ENCODE measurements at regions not wholly inside any gene's neighbourhood (a gene's known extent, or its start where the extent isn't known, plus 50 kb on each side); places are given as distances from the start of the nearest gene placed in this dataset.

DNA sequence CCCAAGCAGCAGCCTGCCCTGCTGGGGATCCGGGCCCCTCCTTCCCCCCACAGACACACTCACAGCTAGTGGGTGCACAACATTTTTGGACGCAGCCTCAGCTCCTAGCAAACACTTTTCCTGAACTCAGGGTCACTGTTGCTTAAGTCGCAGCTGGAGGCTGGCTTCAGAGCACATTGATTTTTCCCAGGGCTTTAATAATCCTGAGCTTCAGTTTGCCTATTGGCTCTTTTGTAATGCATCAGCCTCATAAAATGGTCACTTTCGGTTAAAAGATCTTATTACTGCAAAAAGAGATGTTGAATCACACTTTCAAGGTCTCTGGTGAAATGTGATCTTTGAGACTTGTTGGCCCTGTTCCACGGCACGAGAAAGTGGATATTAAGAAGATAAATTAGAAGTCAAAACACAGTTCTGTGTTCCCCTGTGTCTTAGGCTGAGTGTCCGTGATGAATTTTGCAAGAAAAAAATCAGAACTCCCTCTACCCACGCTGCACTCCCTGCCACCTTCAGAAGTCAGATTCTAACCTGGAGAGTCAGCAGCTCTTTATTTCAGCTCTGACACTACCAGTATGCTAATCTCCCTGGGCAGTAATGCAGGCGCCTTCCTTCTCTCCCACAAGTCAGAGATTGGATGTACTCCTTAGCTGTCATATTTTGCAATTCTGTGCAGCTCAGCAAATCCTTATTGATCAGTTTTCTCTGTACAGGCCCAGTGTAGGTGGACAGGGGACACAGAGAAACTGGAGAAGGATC, 158.2 kb upstream of the E2F8 start:
- TF ChIP-seq BHLHE40 (IDR thresholded peaks at IDR 0.05; ENCODE audit: low read depth, low read length) (peak; percentile 81), NFE2L2 (IDR thresholded peaks at IDR 0.05; ENCODE audit: low read depth, low read length) (no peak), POLR2A (IDR thresholded peaks at IDR 0.05; ENCODE audit: low read depth, low read length) (no peak), MAZ (IDR thresholded peaks at IDR 0.05; ENCODE audit: borderline replicate concordance, low read depth, low read length) (peak; percentile 15; the same call in 1 of the 2 replicates), CHD1 (IDR thresholded peaks at IDR 0.05; ENCODE audit: low read depth, low read length) (no peak), CEBPB (IDR thresholded peaks at IDR 0.05; ENCODE audit: low read depth, low read length) (peak; percentile 93), MXI1 (IDR thresholded peaks at IDR 0.05; ENCODE audit: borderline replicate concordance, low read depth, low read length) (no peak), MAFK (IDR thresholded peaks at IDR 0.05; ENCODE audit: low read depth, low read length) (peak; percentile 75)
- TF ChIP-seq, protein P1, sequence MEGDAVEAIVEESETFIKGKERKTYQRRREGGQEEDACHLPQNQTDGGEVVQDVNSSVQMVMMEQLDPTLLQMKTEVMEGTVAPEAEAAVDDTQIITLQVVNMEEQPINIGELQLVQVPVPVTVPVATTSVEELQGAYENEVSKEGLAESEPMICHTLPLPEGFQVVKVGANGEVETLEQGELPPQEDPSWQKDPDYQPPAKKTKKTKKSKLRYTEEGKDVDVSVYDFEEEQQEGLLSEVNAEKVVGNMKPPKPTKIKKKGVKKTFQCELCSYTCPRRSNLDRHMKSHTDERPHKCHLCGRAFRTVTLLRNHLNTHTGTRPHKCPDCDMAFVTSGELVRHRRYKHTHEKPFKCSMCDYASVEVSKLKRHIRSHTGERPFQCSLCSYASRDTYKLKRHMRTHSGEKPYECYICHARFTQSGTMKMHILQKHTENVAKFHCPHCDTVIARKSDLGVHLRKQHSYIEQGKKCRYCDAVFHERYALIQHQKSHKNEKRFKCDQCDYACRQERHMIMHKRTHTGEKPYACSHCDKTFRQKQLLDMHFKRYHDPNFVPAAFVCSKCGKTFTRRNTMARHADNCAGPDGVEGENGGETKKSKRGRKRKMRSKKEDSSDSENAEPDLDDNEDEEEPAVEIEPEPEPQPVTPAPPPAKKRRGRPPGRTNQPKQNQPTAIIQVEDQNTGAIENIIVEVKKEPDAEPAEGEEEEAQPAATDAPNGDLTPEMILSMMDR (conservative IDR thresholded peaks at IDR 0.05; ENCODE audit: low read depth, low read length) = no peak
- in situ Hi-C loops (cut with MboI; ENCODE audit: low sequenced_read_pairs) (no loop called here), dilution Hi-C loops (cut with HindIII; ENCODE audit: low sequenced_read_pairs, unreplicated experiment) (no loop called here), intact Hi-C loops (cut with micrococcal nuclease) (no loop called here)
- no peaks in the 10 kb centered on the region for H4K20me1 ChIP-seq (ENCODE audit: insufficient read depth, low read length)
- peaks cover 23% of the 10 kb centered on the region for H3K4me1 ChIP-seq (ENCODE audit: control insufficient read depth, insufficient read depth, low read length)
- H3K27ac ChIP-seq (ENCODE audit: insufficient read depth, low read length) = peak overlapping the region; percentile 77; the same call in 1 of the 2 replicates
- H2BK5ac ChIP-seq (ENCODE audit: low read depth, low read length, poor library complexity, severe bottlenecking) = peak overlapping the region; percentile 15
- H2BK15ac ChIP-seq (ENCODE audit: low read depth, low read length) = peak overlapping the region; percentile 0; the same call in 1 of the 3 replicates
- peak overlapping the region; percentile 38 for H3K14ac ChIP-seq (replicated peaks; ENCODE audit: low read depth, low read length)
- H3K4me2 ChIP-seq (ENCODE audit: low read depth, low read length) = peak overlapping the region; percentile 72
- H3K9me1 ChIP-seq (ENCODE audit: insufficient read depth, low read length) = peaks cover 11% of the 10 kb centered on the region
- H2AK5ac ChIP-seq (ENCODE audit: low read depth, low read length) = no peak overlapping the region
- DNase-seq (peak; percentile 94), ATAC-seq (ENCODE audit: low read depth) (peak; percentile 81)
- H4K8ac ChIP-seq (ENCODE audit: low read depth in 2 of 2, low read length in 2 of 2) = peak overlapping the region in 1 of 2 experiments; percentile 50; a peak in 2 of 4 replicates
- H2AK9ac ChIP-seq (replicated peaks; ENCODE audit: low read depth, low read length, poor library complexity) = no peak overlapping the region
- H3K79me1 ChIP-seq (ENCODE audit: low read depth in 1 of 2, low read length in 2 of 2) = no peaks in the 10 kb centered on the region
- H3K18ac ChIP-seq (ENCODE audit: low read depth, low read length) = peak overlapping the region; percentile 70; the same call in 1 of the 2 replicates
- peak overlapping the region; percentile 45 for H2BK20ac ChIP-seq (ENCODE audit: low read depth, low read length)
- POLR2A ChIA-PET (ENCODE audit: unreplicated experiment) = no interaction called here
- H2BK120ac ChIP-seq (ENCODE audit: low read depth, low read length) = peak overlapping the region; percentile 62
- H3K23ac ChIP-seq (ENCODE audit: low read depth, low read length) = 0 out of 2 replicates have a peak overlapping the region, but pooled peaks have one; percentile 25
- BruUV-seq (replicated peaks) = no TSS peak
- no peak overlapping the region for H4K91ac ChIP-seq (ENCODE audit: insufficient read depth, low read depth, low read length)
- no peak overlapping the region for H3K9ac ChIP-seq (ENCODE audit: low read depth, low read length)
- peak overlapping the region; percentile 60 for H2AFZ ChIP-seq (replicated peaks; ENCODE audit: low read length, poor library complexity)
- H3K27me3 ChIP-seq (ENCODE audit: control insufficient read depth, insufficient read depth, low read length) = no peaks in the 10 kb centered on the region
- no peak overlapping the region for H3K4me3 ChIP-seq (ENCODE audit: insufficient read depth, low read depth, low read length)
- no peaks in the 10 kb centered on the region for H3K36me3 ChIP-seq (ENCODE audit: control insufficient read depth, insufficient read depth, low read length)
- CTCF ChIA-PET = interaction anchor here (0.7 kb wide), 1 partner anchor 37 kb away, joined by 3 read pairs; no protein-coding TSS in a partner anchor
- H4K5ac ChIP-seq (ENCODE audit: low read depth, low read length) = peak overlapping the region; percentile 69
- 10% methylated on average over 4 of the region's 9 CpGs; no CpG with 5 or more reads in 1 of the 2 experiments for whole genome bisulfite sequencing, 2 experiments (ENCODE audit: extremely low coverage in 2 of 2, insufficient read length in 1 of 2)
- H3K56ac ChIP-seq (ENCODE audit: extremely low read depth, insufficient read depth, low read length) = no peak overlapping the region
- peak overlapping the region; percentile 57; the same call in 1 of the 2 replicates for H3K4ac ChIP-seq (ENCODE audit: low read depth, low read length)
- no peaks in the 10 kb centered on the region for H3K9me3 ChIP-seq (ENCODE audit: control insufficient read depth, insufficient read depth, low read length)
